ENCODE measurements at regions not wholly inside any gene's neighbourhood (a gene's known extent, or its start where the extent isn't known, plus 50 kb on each side); places are given as distances from the start of the nearest gene placed in this dataset.
A peak's percentile ranks its signal among the peaks of the same experiment; 100 is the strongest.

DNA sequence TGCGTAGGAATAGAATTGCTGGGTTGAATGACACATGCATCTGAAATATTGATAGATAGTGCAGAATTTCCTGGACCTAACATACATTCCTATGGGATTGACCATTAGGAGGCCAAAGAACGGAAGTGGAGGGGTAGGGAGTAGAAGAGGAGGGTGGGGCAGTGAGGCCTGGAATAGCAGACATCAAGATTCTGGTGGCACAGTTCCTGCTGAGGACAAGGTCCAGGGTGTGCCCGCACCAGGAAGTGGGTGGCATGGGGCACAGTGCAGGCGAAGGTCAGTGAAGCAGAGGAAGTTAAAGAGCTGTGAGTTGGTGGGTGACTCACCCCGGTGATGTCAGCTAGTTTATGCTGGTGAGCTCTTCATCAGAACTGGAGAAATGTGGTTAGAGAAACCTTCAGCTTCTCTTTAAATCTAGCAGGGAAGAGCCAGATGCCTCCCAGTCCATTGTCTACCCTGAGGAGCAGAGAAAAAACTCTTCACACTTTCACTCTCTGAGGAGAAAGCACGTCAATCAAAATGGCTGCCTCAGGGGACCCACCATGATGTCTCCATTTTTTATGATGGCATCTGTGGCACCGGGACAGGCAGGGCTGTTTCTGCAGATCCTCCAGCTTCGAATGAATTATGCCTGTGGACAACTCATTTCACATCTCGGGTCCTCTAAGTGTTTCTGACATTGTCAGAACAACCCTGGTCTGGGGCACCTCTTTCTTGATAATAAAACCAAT is 55.9 kb upstream of the CTLA4 start:
- in situ Hi-C loops (cut with MboI; ENCODE audit: low pct_unique_long_range_greater_than_20kb, low sequenced_read_pairs) = loop anchor here (25.0 kb wide), 1 partner anchor 324 kb away; no protein-coding TSS in a partner anchor
- DNase-seq = peak; percentile 6

DNA sequence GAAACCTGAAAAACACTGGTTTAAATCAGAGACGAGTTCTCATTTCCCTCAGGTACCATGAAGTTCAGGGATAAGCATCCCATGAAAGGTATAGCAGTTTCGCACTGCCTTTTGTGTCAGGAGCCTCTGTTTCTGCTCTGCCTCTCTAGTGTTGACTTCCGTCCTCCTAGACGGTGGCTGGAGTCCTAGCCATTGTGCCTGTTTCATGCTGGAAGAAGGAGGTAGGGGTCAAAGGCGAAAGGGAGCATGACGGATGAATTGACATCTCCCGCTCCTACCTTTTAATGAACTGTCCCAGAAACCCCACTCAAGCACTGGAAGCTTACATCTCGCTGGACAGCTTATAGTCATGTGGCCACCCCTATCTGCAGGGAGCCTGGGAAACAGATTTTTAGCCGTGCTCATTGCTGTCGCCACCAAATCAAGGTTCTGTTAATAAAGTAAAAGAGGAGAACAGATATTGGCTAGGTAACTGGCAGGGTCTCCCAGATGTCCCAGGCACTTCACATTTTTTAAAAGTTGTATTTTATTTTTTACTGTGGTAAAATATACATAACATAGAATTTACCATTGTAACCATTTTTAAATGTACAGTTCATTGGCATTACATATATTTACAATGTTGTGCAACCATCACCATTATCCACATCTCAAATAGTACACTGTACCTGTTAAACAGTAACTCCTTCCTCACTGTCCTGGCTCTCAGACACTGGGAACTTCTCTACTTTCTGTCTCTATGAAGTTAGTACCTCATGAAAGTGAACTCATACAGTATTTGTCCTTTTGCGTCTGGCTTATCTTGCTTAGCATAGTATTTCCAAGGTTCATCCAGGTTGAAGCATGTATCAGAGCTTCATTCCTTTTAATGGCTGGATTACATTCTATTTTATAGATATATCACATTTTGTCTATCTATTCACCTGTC is 55.0 kb upstream of the CTLA4 start:
- DNase-seq = no peak
- in situ Hi-C loops (cut with MboI; ENCODE audit: low pct_unique_long_range_greater_than_20kb, low sequenced_read_pairs) = loop anchor here (25.0 kb wide), 1 partner anchor 325 kb away; no protein-coding TSS in a partner anchor

DNA sequence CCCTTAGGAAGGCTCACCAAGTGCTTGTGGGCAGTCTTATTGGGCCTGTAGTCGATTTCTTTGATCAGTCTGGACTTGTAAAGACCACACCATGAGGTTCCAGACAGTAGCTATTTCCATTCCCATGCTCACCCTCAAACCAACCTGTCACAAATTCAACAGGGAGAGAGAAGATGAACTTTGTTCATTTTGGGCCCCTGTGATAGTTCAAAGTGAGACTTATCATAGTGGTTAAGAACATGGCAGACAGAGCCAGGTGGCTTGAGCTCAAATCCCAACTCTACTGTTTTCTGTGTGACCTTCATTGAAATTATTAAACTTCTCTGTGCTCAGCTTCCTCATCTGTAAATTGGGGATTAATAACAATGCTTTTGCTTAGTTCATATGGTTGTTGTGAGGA is 53.9 kb upstream of the CTLA4 start:
- DNase-seq = no peak

DNA sequence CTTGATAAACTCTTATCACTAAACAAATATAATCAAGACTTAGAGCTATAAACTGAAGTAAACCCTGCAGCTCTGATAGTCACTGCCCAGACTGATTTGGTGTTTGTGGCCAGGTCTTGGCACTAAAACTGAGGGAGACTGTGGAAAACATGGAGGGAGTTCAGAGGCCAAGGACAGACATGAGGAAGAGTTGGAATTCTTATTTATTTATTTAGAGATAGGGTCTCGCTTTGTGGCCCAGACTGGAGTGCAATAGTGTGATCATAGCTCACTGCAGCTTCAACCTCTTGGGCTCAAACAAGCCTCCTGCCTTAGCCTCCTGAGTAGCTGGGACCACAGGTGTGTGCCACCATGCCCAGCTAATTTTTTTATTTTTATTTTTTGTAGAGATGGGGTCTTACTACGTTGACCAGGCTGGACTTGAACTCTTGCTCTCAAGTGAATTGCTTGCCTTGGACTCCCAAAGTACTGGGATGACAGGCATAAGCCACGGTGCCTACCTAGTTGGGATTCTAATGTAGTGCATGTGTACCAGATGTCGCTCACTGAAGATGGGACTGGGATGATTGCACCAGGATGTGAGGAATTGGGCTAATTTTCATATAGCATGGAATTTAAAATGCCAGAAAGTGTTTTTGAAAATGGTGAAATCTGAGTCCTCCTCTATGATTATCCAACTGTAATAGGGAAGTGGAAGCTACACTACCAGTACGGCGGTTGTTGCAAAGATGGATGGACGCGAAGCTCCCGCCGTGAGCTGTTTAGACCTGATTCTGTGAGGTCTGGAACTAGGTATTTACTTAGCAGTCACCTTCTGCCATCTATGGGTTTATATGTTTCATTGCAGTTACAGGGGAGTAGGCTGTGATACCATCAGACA is 52.7 kb upstream of the CTLA4 start:
- in situ Hi-C loops (cut with MboI; ENCODE audit: low pct_unique_long_range_greater_than_20kb, low sequenced_read_pairs) = loop anchor here (25.0 kb wide), 1 partner anchor 328 kb away; no protein-coding TSS in a partner anchor
- peak; percentile 47 for DNase-seq

More for the DNA sequence above, 53.9 kb upstream of the CTLA4 start:
- in situ Hi-C loops (cut with MboI; ENCODE audit: low pct_unique_long_range_greater_than_20kb, low sequenced_read_pairs) = loop anchor here (25.0 kb wide), 1 partner anchor 326 kb away; no protein-coding TSS in a partner anchor

DNA sequence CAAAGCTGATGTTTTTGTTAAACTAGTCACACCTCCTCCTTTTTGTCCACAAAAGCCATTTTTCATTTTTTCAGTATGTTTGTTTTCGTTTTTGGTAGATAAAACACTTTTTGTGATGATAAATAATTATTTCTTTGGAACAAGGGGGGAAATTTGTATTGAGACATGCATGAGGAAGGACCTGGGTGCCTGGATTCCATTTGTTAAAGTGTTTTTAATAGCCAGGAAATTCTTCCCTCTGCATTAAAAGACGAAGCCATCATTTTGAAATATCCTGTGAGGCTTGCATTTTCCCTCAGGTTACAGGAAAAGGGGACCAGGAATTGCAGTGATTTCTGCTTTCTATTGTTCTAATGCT is 52.1 kb upstream of the CTLA4 start:
- in situ Hi-C loops (cut with MboI; ENCODE audit: low pct_unique_long_range_greater_than_20kb, low sequenced_read_pairs) = loop anchor here (25.0 kb wide), 1 partner anchor 328 kb away; no protein-coding TSS in a partner anchor

DNA sequence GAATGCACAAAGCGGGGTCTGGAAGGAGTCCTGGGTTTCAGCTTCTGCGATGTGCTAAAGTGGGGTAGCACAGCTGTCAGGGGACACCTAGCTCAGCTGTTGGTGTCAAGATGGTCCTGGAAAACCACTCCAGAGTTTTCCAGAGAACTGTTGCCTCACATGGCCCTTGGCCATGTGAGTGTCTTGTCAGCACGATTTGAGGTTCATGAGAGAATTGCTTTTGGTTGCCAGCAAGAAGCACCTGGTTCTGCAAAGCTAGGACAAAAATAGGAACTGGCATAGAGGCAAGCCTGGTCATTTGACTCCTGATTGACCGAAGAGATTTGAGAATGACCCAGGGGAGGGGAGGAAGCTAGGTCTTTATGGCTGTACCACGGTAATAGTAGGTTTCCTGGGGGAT is 50.4 kb upstream of the CTLA4 start:
- in situ Hi-C loops (cut with MboI; ENCODE audit: low pct_unique_long_range_greater_than_20kb, low sequenced_read_pairs) = loop anchor here (25.0 kb wide), 1 partner anchor 330 kb away; no protein-coding TSS in a partner anchor
- no peak for DNase-seq

More for the DNA sequence above, 52.1 kb upstream of the CTLA4 start:
- DNase-seq = no peak

All from KBM-7 (cell line).